HCT116 (cell line): ENCODE measurements at regions not wholly inside any gene's neighbourhood (a gene's known extent, or its start where the extent isn't known, plus 50 kb on each side); places are given as distances from the start of the nearest gene placed in this dataset.

Experiments used
- CEBPB ChIP-seq: IDR thresholded peaks from 2 replicates; pipeline ENCODE4 v1.6.1; 2012; ENCODE audit warnings: low read depth
- ELF1 ChIP-seq: IDR thresholded peaks from 2 replicates; pipeline ENCODE4 v1.6.1; 2012; ENCODE audit warnings: low read depth, borderline replicate concordance
- EZH2 ChIP-seq: fragments of 200-600 bp; sonication (generic); IDR thresholded peaks from 2 replicates; pipeline ENCODE4 v1.6.1; 2017; ENCODE audit warnings: antibody characterized with exemption, mixed run types
- MAX ChIP-seq: IDR thresholded peaks from 2 replicates; pipeline ENCODE4 v1.6.1; 2012
- POLR2A ChIP-seq: IDR thresholded peaks from 2 replicates; pipeline ENCODE4 v1.7.0; 2011; ENCODE audit warnings: borderline replicate concordance; ENCODE audit not compliant: insufficient read depth, insufficient read length; ENCODE audit errors: extremely low read depth
- POLR2AphosphoS5 ChIP-seq: IDR thresholded peaks from 2 replicates; pipeline ENCODE4 v1.6.1; 2011; ENCODE audit warnings: mild to moderate bottlenecking, low read depth, low read length, moderate library complexity
- RAD21 ChIP-seq: IDR thresholded peaks from 2 replicates; pipeline ENCODE4 v1.6.1; 2012; ENCODE audit warnings: low read depth, mild to moderate bottlenecking
- TCF7L2 ChIP-seq: IDR thresholded peaks from 2 replicates; pipeline ENCODE4 v1.7.0; 2011; ENCODE audit warnings: borderline replicate concordance, inconsistent platforms; ENCODE audit not compliant: insufficient read depth, insufficient read length; ENCODE audit errors: extremely low read depth
- ZFX ChIP-seq: fragments of 450-650 bp; IDR thresholded peaks from 2 replicates; pipeline ENCODE4 v1.6.1; 2017
- ZNF274 ChIP-seq: fragments of 200-500 bp; sonication (Bioruptor generic); IDR thresholded peaks from 2 replicates; pipeline ENCODE4 v1.6.1; 2014; ENCODE audit warnings: mild to moderate bottlenecking, low read depth, low read length, inconsistent platforms
- TF ChIP-seq, protein P1 (sequence below), 3 experiments: fragments of 200-600 bp in 1 of 3; sonication (generic) in 1 of 3; IDR thresholded peaks in 2 of 3; conservative IDR thresholded peaks in 1 of 3; 2 replicates each; pipeline ENCODE4 v1.5.1; 2012 to 2017; ENCODE audit warnings: low read depth in 2 of 3, low read length in 2 of 3, antibody characterized with exemption in 1 of 3, borderline replicate concordance in 1 of 3, control low read depth in 1 of 3, mild to moderate bottlenecking in 1 of 3, mixed read lengths in 1 of 3, mixed run types in 1 of 3, moderate library complexity in 1 of 3; ENCODE audit not compliant: insufficient read depth in 1 of 3

- no peak for TF ChIP-seq CEBPB
- TF ChIP-seq, protein P1, sequence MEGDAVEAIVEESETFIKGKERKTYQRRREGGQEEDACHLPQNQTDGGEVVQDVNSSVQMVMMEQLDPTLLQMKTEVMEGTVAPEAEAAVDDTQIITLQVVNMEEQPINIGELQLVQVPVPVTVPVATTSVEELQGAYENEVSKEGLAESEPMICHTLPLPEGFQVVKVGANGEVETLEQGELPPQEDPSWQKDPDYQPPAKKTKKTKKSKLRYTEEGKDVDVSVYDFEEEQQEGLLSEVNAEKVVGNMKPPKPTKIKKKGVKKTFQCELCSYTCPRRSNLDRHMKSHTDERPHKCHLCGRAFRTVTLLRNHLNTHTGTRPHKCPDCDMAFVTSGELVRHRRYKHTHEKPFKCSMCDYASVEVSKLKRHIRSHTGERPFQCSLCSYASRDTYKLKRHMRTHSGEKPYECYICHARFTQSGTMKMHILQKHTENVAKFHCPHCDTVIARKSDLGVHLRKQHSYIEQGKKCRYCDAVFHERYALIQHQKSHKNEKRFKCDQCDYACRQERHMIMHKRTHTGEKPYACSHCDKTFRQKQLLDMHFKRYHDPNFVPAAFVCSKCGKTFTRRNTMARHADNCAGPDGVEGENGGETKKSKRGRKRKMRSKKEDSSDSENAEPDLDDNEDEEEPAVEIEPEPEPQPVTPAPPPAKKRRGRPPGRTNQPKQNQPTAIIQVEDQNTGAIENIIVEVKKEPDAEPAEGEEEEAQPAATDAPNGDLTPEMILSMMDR (IDR thresholded peaks at IDR 0.05 in 2 of 3, conservative IDR thresholded peaks at IDR 0.05 in 1 of 3; ENCODE audit: borderline replicate concordance in 1 of 3, insufficient read depth in 1 of 3, low read depth in 2 of 3, low read length in 2 of 3): no peak
- TF ChIP-seq TCF7L2: no peak
- no peak for TF ChIP-seq POLR2A
- no peak for TF ChIP-seq ZFX
- TF ChIP-seq MAX: no peak
- TF ChIP-seq ZNF274: no peak
- no peak for TF ChIP-seq ELF1
- no peak for TF ChIP-seq RAD21
- no peak for TF ChIP-seq EZH2
- no peak for TF ChIP-seq POLR2AphosphoS5
These were observed 376.0 kb downstream of the LRRC70 start for GRCh38 chr5:62954578-62954977.
